A673 (cell line): ENCODE measurements at regions not wholly inside any gene's neighbourhood (a gene's known extent, or its start where the extent isn't known, plus 50 kb on each side); places are given as distances from the start of the nearest gene placed in this dataset.

Experiments used
- BruUV-seq: library from RNA; stranded (reverse); fragments of 400-500 nt; replicated peaks from 2 replicates; lab custom pipeline; 2021; lab: Mats Ljungman, UMichigan
- CTCF ChIA-PET: fragments of 300-600 bp; sonication (Branson Sonifier 250); formaldehyde crosslinking; loops from one replicate; lab custom pipeline; 2022; ENCODE audit warnings: antibody characterized with exemption; lab: Charles Lee
- POLR2A ChIA-PET: fragments of 300-600 bp; sonication (Branson Sonifier 250); formaldehyde crosslinking; loops from one replicate; lab custom pipeline; 2022; ENCODE audit warnings: antibody characterized with exemption; ENCODE audit not compliant: low non-redundant PET; lab: Charles Lee
- DNase-seq: peaks from one replicate; pipeline ENCODE4 v3.0.0-alpha.2; 2015; ENCODE audit warnings: low spot score
- H3K27ac ChIP-seq: fragments of 200-600 bp; sonication (generic); 2 replicates; pipeline ENCODE4 v1.5.1; 2016; ENCODE audit warnings: mixed run types, low read depth, mild to moderate bottlenecking, mixed read lengths, antibody characterized with exemption, low read length; ENCODE audit not compliant: poor library complexity, severe bottlenecking
- H3K27me3 ChIP-seq: fragments of 200-600 bp; sonication (generic); replicated peaks from 2 replicates; pipeline ENCODE4 v1.6.1; 2017; ENCODE audit warnings: mixed run types, low read depth, mild to moderate bottlenecking, mixed read lengths, antibody characterized with exemption, low read length; ENCODE audit not compliant: insufficient read depth, poor library complexity
- H3K36me3 ChIP-seq: fragments of 200-600 bp; sonication (generic); 2 replicates; pipeline ENCODE4 v1.6.1; 2016; ENCODE audit warnings: mixed run types, mild to moderate bottlenecking, mixed read lengths, antibody characterized with exemption, low read length; ENCODE audit not compliant: insufficient read depth, poor library complexity, severe bottlenecking
- H3K4me1 ChIP-seq: fragments of 200-600 bp; sonication (generic); 2 replicates; pipeline ENCODE4 v1.6.1; 2017; ENCODE audit warnings: mixed run types, mild to moderate bottlenecking, mixed read lengths, antibody characterized with exemption, low read length; ENCODE audit not compliant: insufficient read depth, poor library complexity, severe bottlenecking
- H3K4me3 ChIP-seq: fragments of 200-600 bp; sonication (generic); 2 replicates; pipeline ENCODE4 v1.5.1; 2016; ENCODE audit warnings: low read depth, mixed run types, mild to moderate bottlenecking, mixed read lengths, low read length; ENCODE audit not compliant: poor library complexity, severe bottlenecking
- H3K9me3 ChIP-seq: fragments of 200-600 bp; sonication (generic); 2 replicates; pipeline ENCODE4 v1.6.1; 2016; ENCODE audit warnings: mixed run types, low read depth, mild to moderate bottlenecking, mixed read lengths, antibody characterized with exemption, low read length; ENCODE audit not compliant: poor library complexity, severe bottlenecking
- EZH2 ChIP-seq: fragments of 200-600 bp; sonication (generic); IDR thresholded peaks from 2 replicates; pipeline ENCODE4 v1.6.1; 2017; ENCODE audit warnings: borderline replicate concordance, low read depth, mild to moderate bottlenecking, mixed read lengths, antibody characterized with exemption, low read length; ENCODE audit not compliant: poor library complexity, severe bottlenecking
- intact Hi-C: fragments of 100-400 bp; cut with micrococcal nuclease; formaldehyde crosslinking; loops from one replicate; pipeline ENCODE4 v1.10.0; 2022; ENCODE audit not compliant: unreplicated experiment
- TF ChIP-seq, protein P1 (sequence below): fragments of 300-800, 200-600 bp; sonication (generic); conservative IDR thresholded peaks from 2 replicates; pipeline ENCODE4 v1.5.1; 2017; ENCODE audit warnings: low read depth, mild to moderate bottlenecking, antibody characterized with exemption, low read length, moderate library complexity, mixed read lengths

DNA sequence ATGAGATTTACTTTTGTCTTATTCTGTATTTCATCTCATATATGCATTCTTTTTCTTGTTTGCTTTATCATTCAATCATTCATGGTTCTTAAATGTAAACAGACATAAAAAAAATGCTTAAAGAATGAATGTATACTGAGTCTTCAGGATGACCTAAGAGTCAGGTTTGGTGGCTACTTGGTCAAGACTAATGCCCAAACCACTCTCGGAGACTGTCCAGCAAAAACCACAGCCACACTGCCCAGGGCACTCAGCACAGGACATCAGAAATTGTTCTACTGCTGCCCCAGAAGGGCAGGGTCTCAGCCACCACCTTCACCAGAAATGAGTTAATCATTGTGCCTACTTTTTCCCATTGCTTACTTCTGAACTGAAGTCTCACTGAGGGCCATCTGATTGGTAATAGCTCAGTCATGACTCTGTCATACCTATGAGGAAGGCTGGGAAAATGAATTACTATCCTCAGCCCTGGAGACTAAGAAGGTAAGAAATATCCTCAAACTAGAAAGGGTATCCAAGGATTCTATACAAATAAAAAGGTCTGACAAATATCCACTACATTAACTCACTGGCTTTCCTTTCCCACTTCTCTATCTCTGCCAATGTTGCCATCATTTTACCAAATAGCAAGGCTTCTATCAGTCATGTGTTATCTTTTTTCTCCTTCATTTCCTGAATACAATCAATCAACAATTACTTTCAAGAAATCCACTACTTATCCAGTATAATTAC lies 236.1 kb downstream of the CETN3 start:
- Histone ChIP-seq H3K4me1 (peaks cover 9% of the 10 kb centered on the region), H3K9me3 (no peaks in the 10 kb centered on the region), H3K4me3 (no peak overlapping the region), H3K36me3 (no peaks in the 10 kb centered on the region), H3K27me3 (no peaks in the 10 kb centered on the region), H3K27ac (no peak overlapping the region)
- ChIA-PET POLR2A (no interaction called here), CTCF (no interaction called here)
- no TSS peak for BruUV-seq
- intact Hi-C loops, result no loop called here
- TF ChIP-seq EZH2, result no peak
- DNase-seq, result no peak

DNA sequence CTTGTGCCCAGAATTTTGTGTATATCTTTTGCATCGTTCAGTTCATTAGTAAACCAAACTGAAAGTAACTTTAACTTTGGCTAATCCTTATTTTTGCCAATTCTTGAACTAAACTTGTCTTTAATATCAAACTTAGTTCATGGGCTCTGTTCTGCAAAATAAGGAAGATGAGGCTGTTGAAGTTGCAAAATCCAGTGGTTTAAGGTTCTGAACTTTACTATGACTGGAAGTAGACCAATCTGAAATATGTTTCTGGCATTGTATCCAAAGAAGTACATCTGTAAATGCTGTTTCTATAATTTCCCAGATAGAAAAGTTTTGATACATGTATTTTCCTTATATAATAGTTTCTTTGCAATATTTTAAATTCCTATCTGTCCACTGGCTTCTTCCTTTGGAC lies 238.1 kb downstream of the CETN3 start:
- TF ChIP-seq EZH2, result no peak
- TF ChIP-seq, protein P1, sequence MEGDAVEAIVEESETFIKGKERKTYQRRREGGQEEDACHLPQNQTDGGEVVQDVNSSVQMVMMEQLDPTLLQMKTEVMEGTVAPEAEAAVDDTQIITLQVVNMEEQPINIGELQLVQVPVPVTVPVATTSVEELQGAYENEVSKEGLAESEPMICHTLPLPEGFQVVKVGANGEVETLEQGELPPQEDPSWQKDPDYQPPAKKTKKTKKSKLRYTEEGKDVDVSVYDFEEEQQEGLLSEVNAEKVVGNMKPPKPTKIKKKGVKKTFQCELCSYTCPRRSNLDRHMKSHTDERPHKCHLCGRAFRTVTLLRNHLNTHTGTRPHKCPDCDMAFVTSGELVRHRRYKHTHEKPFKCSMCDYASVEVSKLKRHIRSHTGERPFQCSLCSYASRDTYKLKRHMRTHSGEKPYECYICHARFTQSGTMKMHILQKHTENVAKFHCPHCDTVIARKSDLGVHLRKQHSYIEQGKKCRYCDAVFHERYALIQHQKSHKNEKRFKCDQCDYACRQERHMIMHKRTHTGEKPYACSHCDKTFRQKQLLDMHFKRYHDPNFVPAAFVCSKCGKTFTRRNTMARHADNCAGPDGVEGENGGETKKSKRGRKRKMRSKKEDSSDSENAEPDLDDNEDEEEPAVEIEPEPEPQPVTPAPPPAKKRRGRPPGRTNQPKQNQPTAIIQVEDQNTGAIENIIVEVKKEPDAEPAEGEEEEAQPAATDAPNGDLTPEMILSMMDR, result no peak
- intact Hi-C loops, result no loop called here
- CTCF ChIA-PET, result no interaction called here

DNA sequence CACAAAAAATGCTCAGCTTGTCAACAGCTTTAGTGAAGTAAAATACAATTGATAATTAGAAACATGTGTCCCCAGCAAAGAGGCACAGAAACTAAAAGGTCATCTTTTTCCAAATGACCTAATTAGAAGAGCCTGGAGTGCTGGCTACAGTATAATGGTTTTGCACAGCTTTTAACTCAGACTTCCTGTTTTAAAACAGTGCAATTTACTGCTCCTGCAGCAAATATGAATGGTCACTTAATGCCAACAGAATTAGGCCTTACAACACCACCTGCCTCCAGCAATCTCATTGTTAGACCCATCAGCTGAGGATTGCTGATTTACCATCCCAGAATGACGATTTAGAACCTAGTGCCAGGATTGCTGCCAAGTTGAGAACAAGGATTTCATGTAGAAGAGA lies 239.3 kb downstream of the CETN3 start:
- no peaks in the 10 kb centered on the region for H3K27me3 ChIP-seq
- H3K4me3 ChIP-seq, result no peak overlapping the region
- peaks cover 9% of the 10 kb centered on the region for H3K4me1 ChIP-seq
- H3K36me3 ChIP-seq, result no peaks in the 10 kb centered on the region
- peak; percentile 20 for DNase-seq
- TF ChIP-seq, protein P1, result no peak
- ChIA-PET CTCF (no interaction called here), POLR2A (no interaction called here)
- no TSS peak for BruUV-seq
- intact Hi-C loops, result no loop called here
- H3K9me3 ChIP-seq, result no peaks in the 10 kb centered on the region
- no peak overlapping the region for H3K27ac ChIP-seq

More for the DNA sequence above, 238.1 kb downstream of the CETN3 start:
- peaks cover 9% of the 10 kb centered on the region for H3K4me1 ChIP-seq
- no peak overlapping the region for H3K27ac ChIP-seq
- no peak overlapping the region for H3K4me3 ChIP-seq
- no peaks in the 10 kb centered on the region for H3K9me3 ChIP-seq
- DNase-seq, result no peak
- no peaks in the 10 kb centered on the region for H3K27me3 ChIP-seq
- no peaks in the 10 kb centered on the region for H3K36me3 ChIP-seq
- POLR2A ChIA-PET, result no interaction called here
- no TSS peak for BruUV-seq

DNA sequence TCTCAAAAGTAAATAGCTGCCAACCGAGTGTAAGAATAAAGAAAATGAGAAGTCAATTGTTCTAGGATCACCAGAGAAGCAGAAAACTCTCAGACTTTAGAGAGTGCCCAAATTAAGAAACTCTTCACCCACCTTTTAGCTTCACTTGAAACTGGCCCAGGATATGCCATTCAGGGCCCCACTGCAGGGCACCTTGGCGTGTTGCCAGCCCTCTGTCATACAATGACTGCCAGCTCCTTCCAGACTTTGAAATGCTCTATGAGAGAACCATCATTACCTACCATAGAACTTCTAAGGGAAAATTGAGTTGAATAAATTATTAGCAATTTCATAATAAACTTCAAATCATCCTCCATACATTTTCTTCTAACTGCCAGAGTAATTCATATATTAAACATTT lies 240.5 kb downstream of the CETN3 start:
- Histone ChIP-seq H3K9me3 (no peaks in the 10 kb centered on the region), H3K27ac (no peak overlapping the region), H3K4me3 (no peak overlapping the region), H3K36me3 (no peaks in the 10 kb centered on the region), H3K4me1 (peaks cover 9% of the 10 kb centered on the region), H3K27me3 (no peaks in the 10 kb centered on the region)
- CTCF ChIA-PET, result no interaction called here
- POLR2A ChIA-PET, result no interaction called here
- no TSS peak for BruUV-seq
- TF ChIP-seq, protein P1, result no peak
- no peak for TF ChIP-seq EZH2
- DNase-seq, result peak; percentile 48
- intact Hi-C loops, result no loop called here
